GM06990 (cell line): ENCODE measurements at regions not wholly inside any gene's neighbourhood (a gene's known extent, or its start where the extent isn't known, plus 50 kb on each side); places are given as distances from the start of the nearest gene placed in this dataset.

Experiments
- DNase-seq: peaks from one replicate; pipeline ENCODE4 v3.0.0-alpha.2; 2011; ENCODE audit not compliant: insufficient read length; ENCODE audit errors: extremely low read depth
- H3K27me3 ChIP-seq: replicated peaks from 2 replicates; pipeline ENCODE4 v1.6.0; 2011; ENCODE audit warnings: low read length; ENCODE audit not compliant: control insufficient read depth, insufficient read depth
- H3K36me3 ChIP-seq: 2 replicates; pipeline ENCODE4 v1.5.1; 2011; ENCODE audit warnings: low read length; ENCODE audit not compliant: control insufficient read depth, insufficient read depth
- H3K4me3 ChIP-seq: replicated peaks from 2 replicates; pipeline ENCODE4 v1.5.1; 2011; ENCODE audit warnings: low read depth, mild to moderate bottlenecking, control low read depth, low read length
- CTCF ChIP-seq: IDR thresholded peaks from 2 replicates; pipeline ENCODE4 v1.5.1; 2011; ENCODE audit warnings: low read length, control low read depth, mild to moderate bottlenecking, inconsistent platforms; ENCODE audit not compliant: insufficient read depth, poor library complexity, severe bottlenecking

GRCh38 chr1:157193219-157193618 lies 55.0 kb upstream of the ETV3 start:
- no peaks in the 10 kb centered on the region; the same call in 1 of the 2 replicates for H3K27me3 ChIP-seq
- no peaks in the 10 kb centered on the region for H3K36me3 ChIP-seq
- DNase-seq: no peak
- no peak for TF ChIP-seq CTCF
- H3K4me3 ChIP-seq: no peak overlapping the region

DNA sequence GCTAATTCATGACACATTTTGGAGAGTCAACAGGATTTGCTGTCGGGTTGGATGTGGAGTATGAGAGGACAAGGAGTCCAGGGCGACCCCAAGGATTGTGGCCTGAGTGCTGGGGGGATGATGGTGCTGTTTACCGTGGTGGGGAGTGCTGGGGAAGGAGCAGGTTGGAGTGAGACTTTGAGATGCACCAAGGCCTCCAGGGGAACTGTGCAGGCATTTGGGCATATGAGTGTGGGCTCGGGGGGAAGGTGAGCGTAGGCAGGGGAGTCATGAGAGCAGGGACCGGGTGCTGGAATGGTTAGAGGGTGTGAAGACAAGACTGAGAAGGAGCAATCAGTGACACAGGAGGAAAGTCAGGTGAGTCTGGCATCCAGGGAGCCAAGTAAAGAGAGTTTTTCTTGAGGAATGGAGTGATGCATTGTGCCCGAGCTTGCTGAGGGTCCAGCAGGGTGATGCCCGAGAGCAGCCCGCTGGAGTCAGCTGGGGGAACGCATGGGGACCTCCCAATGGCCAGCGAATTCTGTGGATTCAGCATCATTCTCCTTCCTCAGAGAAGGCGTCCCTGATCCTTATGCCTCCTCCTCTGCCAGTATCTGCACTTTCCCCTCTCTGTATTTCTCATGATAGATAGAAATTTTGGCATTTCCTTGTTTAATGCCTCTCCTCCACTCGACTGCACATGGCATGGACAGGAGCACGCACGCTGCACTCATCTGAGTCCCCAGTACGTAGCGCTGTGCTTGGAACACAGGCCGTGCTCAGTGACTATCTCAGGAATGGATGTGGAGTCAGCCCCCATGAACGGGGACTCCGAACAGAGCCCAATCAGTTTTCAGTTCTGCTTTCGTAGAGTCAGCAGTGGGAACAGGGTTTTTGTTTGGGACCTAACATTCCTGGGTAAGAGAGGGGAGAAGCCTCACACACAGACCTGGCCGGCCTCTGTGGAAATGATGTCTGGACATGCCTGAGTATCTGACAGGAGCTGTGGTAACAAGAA lies 52.1 kb upstream of the ETV3 start:
- no peak for DNase-seq
- no peaks in the 10 kb centered on the region; the same call in 1 of the 2 replicates for H3K27me3 ChIP-seq
- H3K4me3 ChIP-seq: no peak overlapping the region
- H3K36me3 ChIP-seq: no peaks in the 10 kb centered on the region
- TF ChIP-seq CTCF: no peak

GRCh38 chr1:157189096-157189495 lies 50.9 kb upstream of the ETV3 start:
- H3K27me3 ChIP-seq: no peaks in the 10 kb centered on the region; the same call in 1 of the 2 replicates
- H3K36me3 ChIP-seq: no peaks in the 10 kb centered on the region
- no peak for TF ChIP-seq CTCF
- DNase-seq: no peak
- no peak overlapping the region for H3K4me3 ChIP-seq
